HEK293 (cell line): ENCODE measurements at regions not wholly inside any gene's neighbourhood (a gene's known extent, or its start where the extent isn't known, plus 50 kb on each side); places are given as distances from the start of the nearest gene placed in this dataset.

Experiments
- CTCF ChIP-seq: fragments of 450-650 bp; formaldehyde crosslinking; IDR thresholded peaks from 2 replicates; pipeline ENCODE4 v1.5.1; 2016; ENCODE audit warnings: missing biosample characterization, missing genetic modification characterization
- PRDM2 ChIP-seq: fragments of 450-650 bp; formaldehyde crosslinking; IDR thresholded peaks from 2 replicates; pipeline ENCODE4 v1.5.1; 2016; ENCODE audit warnings: missing biosample characterization, missing genetic modification characterization, borderline replicate concordance
- PRDM6 ChIP-seq: fragments of 450-650 bp; formaldehyde crosslinking; IDR thresholded peaks from 2 replicates; pipeline ENCODE4 v1.5.1; 2017; ENCODE audit warnings: missing biosample characterization, missing genetic modification characterization
- ZFP37 ChIP-seq: fragments of 450-650 bp; formaldehyde crosslinking; IDR thresholded peaks from 2 replicates; pipeline ENCODE4 v1.5.1; 2016; ENCODE audit warnings: missing biosample characterization, missing genetic modification characterization
- ZFP41 ChIP-seq: fragments of 450-650 bp; formaldehyde crosslinking; IDR thresholded peaks from 2 replicates; pipeline ENCODE4 v1.5.1; 2016; ENCODE audit warnings: missing biosample characterization, missing genetic modification characterization, borderline replicate concordance
- ZNF138 ChIP-seq: fragments of 450-650 bp; formaldehyde crosslinking; IDR thresholded peaks from 2 replicates; pipeline ENCODE4 v1.5.1; 2016; ENCODE audit warnings: missing biosample characterization, missing genetic modification characterization, borderline replicate concordance
- ZNF23 ChIP-seq: fragments of 450-650 bp; formaldehyde crosslinking; IDR thresholded peaks from 2 replicates; pipeline ENCODE4 v1.5.1; 2016; ENCODE audit warnings: missing biosample characterization, missing genetic modification characterization, borderline replicate concordance
- ZNF274 ChIP-seq, 2 experiments: fragments of 200-500 bp in 1 of 2; fragments of 450-650 bp in 1 of 2; sonication (Bioruptor generic) in 1 of 2; formaldehyde crosslinking in 1 of 2; IDR thresholded peaks; 2 replicates each; pipeline versions ENCODE4 v1.5.1 to v1.6.1; 2014 to 2016; ENCODE audit warnings: borderline replicate concordance in 1 of 2, inconsistent platforms in 1 of 2, low read length in 1 of 2, missing biosample characterization in 1 of 2, missing genetic modification characterization in 1 of 2
- ZNF366 ChIP-seq: fragments of 450-650 bp; formaldehyde crosslinking; conservative IDR thresholded peaks from 2 replicates; pipeline ENCODE4 v1.5.1; 2016; ENCODE audit warnings: missing biosample characterization, missing genetic modification characterization
- ZNF518A ChIP-seq: fragments of 450-650 bp; formaldehyde crosslinking; conservative IDR thresholded peaks from 2 replicates; pipeline ENCODE4 v1.5.1; 2016; ENCODE audit warnings: low read depth, missing biosample characterization, missing genetic modification characterization
- ZNF707 ChIP-seq: fragments of 450-650 bp; formaldehyde crosslinking; IDR thresholded peaks from 2 replicates; pipeline ENCODE4 v1.5.1; 2016; ENCODE audit warnings: missing biosample characterization, missing genetic modification characterization

GRCh38 chr4:104416725-104417356, 77.9 kb downstream of the CXXC4 start:
- no peak for TF ChIP-seq ZNF707 (tag by site-specific recombination)
- no peak for TF ChIP-seq CTCF (tag by site-specific recombination)
- no peak for TF ChIP-seq ZNF138 (tag by site-specific recombination)
- no peak for TF ChIP-seq PRDM6 (tag by site-specific recombination)
- TF ChIP-seq ZNF518A (tag by site-specific recombination), result no peak
- no peak for TF ChIP-seq ZNF274 (IDR thresholded peaks at IDR 0.05; ENCODE audit: low read length)
- TF ChIP-seq ZNF274 (tag by site-specific recombination; IDR thresholded peaks at IDR 0.05; ENCODE audit: borderline replicate concordance), result no peak
- TF ChIP-seq ZFP37 (tag by site-specific recombination), result no peak
- TF ChIP-seq ZFP41 (tag by site-specific recombination), result no peak
- no peak for TF ChIP-seq PRDM2 (tag by site-specific recombination)
- no peak for TF ChIP-seq ZNF366
- no peak for TF ChIP-seq ZNF23 (tag by site-specific recombination)
